BE2C (cell line): ENCODE measurements at regions not wholly inside any gene's neighbourhood (a gene's known extent, or its start where the extent isn't known, plus 50 kb on each side); places are given as distances from the start of the nearest gene placed in this dataset.

Experiments used
- DNase-seq: peaks from one replicate; pipeline ENCODE4 v3.0.0-alpha.2; 2020
- H3K27me3 ChIP-seq: fragments of 250-450 bp; sonication (Bioruptor Pico); 2 replicates; pipeline ENCODE4 v1.5.1; 2020; ENCODE audit warnings: mild to moderate bottlenecking
- H3K36me3 ChIP-seq: fragments of 250-450 bp; sonication (Bioruptor Pico); 2 replicates; pipeline ENCODE4 v1.5.1; 2020; ENCODE audit warnings: mild to moderate bottlenecking
- H3K4me1 ChIP-seq: fragments of 250-450 bp; sonication (Bioruptor Pico); 2 replicates; pipeline ENCODE4 v1.5.1; 2020
- H3K4me3 ChIP-seq: 2 replicates; pipeline ENCODE4 v1.5.1; 2011; ENCODE audit warnings: low read depth, low read length
- H3K9me3 ChIP-seq: fragments of 250-450 bp; sonication (Bioruptor Pico); 2 replicates; pipeline ENCODE4 v1.5.1; 2020
- CTCF ChIP-seq: IDR thresholded peaks from 2 replicates; pipeline ENCODE4 v1.5.1; 2012; ENCODE audit warnings: mild to moderate bottlenecking, low read depth, low read length

GRCh38 chr22:47598864-47599263, 836.4 kb downstream of the TBC1D22A start:
- Histone ChIP-seq H3K9me3 (no peaks in the 10 kb centered on the region; the same call in none of the 2 replicates), H3K36me3 (no peaks in the 10 kb centered on the region), H3K4me3 (no peak overlapping the region), H3K4me1 (no peaks in the 10 kb centered on the region), H3K27me3 (no peaks in the 10 kb centered on the region)
- TF ChIP-seq CTCF, result no peak
- DNase-seq, result no peak

GRCh38 chr22:47597041-47597440, 834.6 kb downstream of the TBC1D22A start:
- Histone ChIP-seq H3K9me3 (no peaks in the 10 kb centered on the region; the same call in none of the 2 replicates), H3K27me3 (no peaks in the 10 kb centered on the region), H3K4me1 (no peaks in the 10 kb centered on the region), H3K36me3 (no peaks in the 10 kb centered on the region), H3K4me3 (no peak overlapping the region)
- no peak for TF ChIP-seq CTCF
- no peak for DNase-seq

GRCh38 chr22:47596176-47596690, 833.8 kb downstream of the TBC1D22A start:
- no peak for DNase-seq
- H3K4me3 ChIP-seq, result no peak overlapping the region
- no peaks in the 10 kb centered on the region for H3K27me3 ChIP-seq
- no peaks in the 10 kb centered on the region for H3K4me1 ChIP-seq
- no peak for TF ChIP-seq CTCF
- no peaks in the 10 kb centered on the region for H3K36me3 ChIP-seq
- no peaks in the 10 kb centered on the region; the same call in none of the 2 replicates for H3K9me3 ChIP-seq

GRCh38 chr22:47594836-47595521, 832.5 kb downstream of the TBC1D22A start:
- DNase-seq, result no peak
- H3K9me3 ChIP-seq, result no peaks in the 10 kb centered on the region; the same call in none of the 2 replicates
- no peaks in the 10 kb centered on the region for H3K36me3 ChIP-seq
- H3K4me3 ChIP-seq, result no peak overlapping the region
- H3K27me3 ChIP-seq, result no peaks in the 10 kb centered on the region
- TF ChIP-seq CTCF, result no peak
- no peaks in the 10 kb centered on the region for H3K4me1 ChIP-seq

GRCh38 chr22:47593911-47594311, 831.5 kb downstream of the TBC1D22A start:
- Histone ChIP-seq H3K27me3 (no peaks in the 10 kb centered on the region), H3K4me3 (no peak overlapping the region), H3K4me1 (no peaks in the 10 kb centered on the region), H3K36me3 (no peaks in the 10 kb centered on the region), H3K9me3 (no peaks in the 10 kb centered on the region; the same call in 1 of the 2 replicates)
- TF ChIP-seq CTCF, result no peak
- DNase-seq, result no peak

- H3K27me3 ChIP-seq, result no peaks in the 10 kb centered on the region
- no peak for TF ChIP-seq CTCF
- DNase-seq, result no peak
- H3K4me3 ChIP-seq, result no peak overlapping the region
- no peaks in the 10 kb centered on the region for H3K4me1 ChIP-seq
- H3K9me3 ChIP-seq, result no peaks in the 10 kb centered on the region; the same call in 1 of the 2 replicates
- no peaks in the 10 kb centered on the region for H3K36me3 ChIP-seq
Observed at GRCh38 chr22:47593291-47593690, 830.8 kb downstream of the TBC1D22A start.
